HepG2 (cell line): ENCODE measurements at regions not wholly inside any gene's neighbourhood (a gene's known extent, or its start where the extent isn't known, plus 50 kb on each side); places are given as distances from the start of the nearest gene placed in this dataset.
A peak's percentile ranks its signal among the peaks of the same experiment; 100 is the strongest.

Experiments
- ATAC-seq: fragments of 200-7000 bp; cut with Tn5 transposase; 3 replicates; pipeline ENCODE4 v1.9.1; 2020; ENCODE audit warnings: mild to moderate bottlenecking, moderate library complexity
- BruUV-seq: library from RNA; stranded (reverse); fragments of 400-500 nt; replicated peaks from 2 replicates; lab custom pipeline; 2021; lab: Mats Ljungman, UMichigan
- CTCF ChIA-PET: fragments of 300-600 bp; formaldehyde crosslinking; extraction: SDS; loops from one replicate; lab custom pipeline; 2021; ENCODE audit warnings: low total read pairs, inconsistent platforms, low intra/inter-chr PET ratio; lab: Yijun Ruan, JAX
- POLR2A ChIA-PET: fragments of 350-600 bp; sonication (Branson Sonifier 250); formaldehyde crosslinking; loops from one replicate; lab custom pipeline; 2020; ENCODE audit warnings: antibody characterized with exemption, inconsistent platforms; lab: Yijun Ruan, JAX
- DNase-seq: peaks from one replicate; pipeline ENCODE4 v3.0.0-alpha.2; 2015; ENCODE audit warnings: low spot score
- FAIRE-seq: peaks from 3 replicates; lab custom pipeline; 2011; peaks lifted over from hg19 to GRCh38; lab: Jason Lieb, UNC
- H2AFZ ChIP-seq: one replicate; pipeline ENCODE4 v1.6.1; 2011; ENCODE audit warnings: low read length, inconsistent platforms
- H3K27ac ChIP-seq: fragments of 300-600 bp; 3 replicates; pipeline ENCODE4 v1.8.0; 2011; ENCODE audit warnings: mixed run types, mild to moderate bottlenecking, mixed read lengths, low read length, inconsistent platforms; ENCODE audit not compliant: insufficient read depth; ENCODE audit errors: extremely low read length
- H3K27me3 ChIP-seq, 2 experiments: fragments of 200-600 bp in 1 of 2; 2 replicates in 1 of 2; 3 replicates in 1 of 2; pipeline versions ENCODE4 v1.6.0 to v1.8.0; 2011; ENCODE audit warnings: low read length in 2 of 2, mild to moderate bottlenecking in 2 of 2, moderate library complexity in 2 of 2, inconsistent platforms in 1 of 2; ENCODE audit not compliant: insufficient read depth in 2 of 2, control insufficient read depth in 1 of 2
- H3K36me3 ChIP-seq, 2 experiments: fragments of 200-600 bp in 1 of 2; replicated peaks in 1 of 2; 2 replicates in 1 of 2; 3 replicates in 1 of 2; pipeline versions ENCODE4 v1.5.1 to v1.8.0; 2011; ENCODE audit warnings: low read length in 2 of 2, inconsistent platforms in 1 of 2; ENCODE audit not compliant: insufficient read depth in 2 of 2, control insufficient read depth in 1 of 2
- H3K4me1 ChIP-seq: 2 replicates; pipeline ENCODE4 v1.5.1; 2012; ENCODE audit warnings: low read length, inconsistent platforms; ENCODE audit not compliant: insufficient read depth
- H3K4me2 ChIP-seq: 2 replicates; pipeline ENCODE4 v1.6.0; 2011; ENCODE audit warnings: low read depth, low read length, inconsistent platforms
- H3K4me3 ChIP-seq, 3 experiments: fragments of 200-600 bp in 1 of 3; sonication (generic), shearing (Covaris generic) in 1 of 3; replicated peaks in 1 of 3; 2 replicates each; pipeline ENCODE4 v1.5.1; 2011 to 2016; ENCODE audit warnings: low read length in 3 of 3, inconsistent platforms in 2 of 3, low read depth in 2 of 3, mild to moderate bottlenecking in 2 of 3, control low read depth in 1 of 3, mixed read lengths in 1 of 3; ENCODE audit not compliant: insufficient read depth in 1 of 3
- H3K79me2 ChIP-seq: one replicate; pipeline ENCODE4 v1.6.1; 2011; ENCODE audit warnings: low read length, inconsistent platforms; ENCODE audit not compliant: insufficient read depth
- H3K9ac ChIP-seq: 2 replicates; pipeline ENCODE4 v1.6.0; 2011; ENCODE audit warnings: mild to moderate bottlenecking, low read depth, low read length, inconsistent platforms; ENCODE audit not compliant: insufficient read depth
- H3K9me3 ChIP-seq: 2 replicates; pipeline ENCODE4 v1.5.1; 2012; ENCODE audit warnings: mild to moderate bottlenecking, low read length
- H4K20me1 ChIP-seq: 2 replicates; pipeline ENCODE4 v1.6.0; 2011; ENCODE audit warnings: inconsistent platforms, mild to moderate bottlenecking, low read length, moderate library complexity; ENCODE audit not compliant: insufficient read depth
- BRF2 ChIP-seq: sonication (generic); formaldehyde crosslinking; IDR thresholded peaks from 2 replicates; pipeline ENCODE4 v1.8.1; 2022; ENCODE audit warnings: mild to moderate bottlenecking, missing genetic modification reagents
- CBX5 ChIP-seq: sonication (generic); formaldehyde crosslinking; IDR thresholded peaks from 2 replicates; pipeline ENCODE4 v1.4.0; 2020; ENCODE audit warnings: missing genetic modification reagents, borderline replicate concordance
- CSRNP1 ChIP-seq: sonication (generic); formaldehyde crosslinking; IDR thresholded peaks from 2 replicates; pipeline ENCODE4 v1.8.1; 2023; ENCODE audit warnings: mild to moderate bottlenecking, missing genetic modification reagents
- GATA4 ChIP-seq: sonication (generic); IDR thresholded peaks from 2 replicates; pipeline ENCODE4 v1.6.1; 2016; ENCODE audit warnings: antibody characterized with exemption, low read depth, borderline replicate concordance
- MED1 ChIP-seq: sonication (generic); formaldehyde crosslinking; IDR thresholded peaks from 2 replicates; pipeline ENCODE4 v1.4.0; 2020; ENCODE audit warnings: missing genetic modification reagents
- MEIS2 ChIP-seq: sonication (generic); formaldehyde crosslinking; IDR thresholded peaks from 2 replicates; pipeline ENCODE4 v1.9.0; 2021; ENCODE audit warnings: mild to moderate bottlenecking, missing genetic modification reagents
- MIER2 ChIP-seq: IDR thresholded peaks from 2 replicates; pipeline ENCODE4 v1.6.1; 2016; ENCODE audit warnings: missing biosample characterization, missing genetic modification reagents
- MNT ChIP-seq: fragments of 450-650 bp; IDR thresholded peaks from 2 replicates; pipeline ENCODE4 v1.6.1; 2016
- ZBTB37 ChIP-seq: sonication (generic); formaldehyde crosslinking; IDR thresholded peaks from 2 replicates; pipeline ENCODE4 v1.4.0; 2020; ENCODE audit warnings: mild to moderate bottlenecking, missing genetic modification reagents
- ZNF317 ChIP-seq: sonication (generic); formaldehyde crosslinking; IDR thresholded peaks from 2 replicates; pipeline ENCODE4 v1.5.0; 2020; ENCODE audit warnings: mild to moderate bottlenecking, missing genetic modification reagents
- ZNF337 ChIP-seq: sonication (generic); formaldehyde crosslinking; IDR thresholded peaks from 2 replicates; pipeline ENCODE4 v1.5.1; 2020; ENCODE audit warnings: missing genetic modification reagents, low read depth, mild to moderate bottlenecking, borderline replicate concordance
- ZNF343 ChIP-seq: sonication (generic); formaldehyde crosslinking; IDR thresholded peaks from 2 replicates; pipeline ENCODE4 v1.4.0; 2020; ENCODE audit warnings: mild to moderate bottlenecking, missing genetic modification reagents
- ZNF563 ChIP-seq: sonication (generic); formaldehyde crosslinking; IDR thresholded peaks from 2 replicates; pipeline ENCODE4 v1.8.0; 2022; ENCODE audit warnings: mild to moderate bottlenecking, moderate library complexity, missing genetic modification reagents
- ZNF773 ChIP-seq: sonication (generic); formaldehyde crosslinking; IDR thresholded peaks from 2 replicates; pipeline ENCODE4 v1.4.0; 2020; ENCODE audit warnings: missing genetic modification reagents, borderline replicate concordance
- ZNF850 ChIP-seq: sonication (generic); formaldehyde crosslinking; conservative IDR thresholded peaks from 2 replicates; pipeline ENCODE4 v1.9.0; 2021; ENCODE audit warnings: mild to moderate bottlenecking, missing genetic modification reagents
- WGBS: methylation state at CpG from one replicate; pipeline ENCODE4 v1.1.6; 2017; ENCODE audit warnings: low lambda C conversion rate; 5-methylcytosine and 5-hydroxymethylcytosine counted together
- in situ Hi-C: cut with HindIII; loops from 2 replicates; pipeline ENCODE4 v1.10.0; 2017; ENCODE audit warnings: low pct_unique_long_range_greater_than_20kb; ENCODE audit not compliant: extremely low pct_ligation_motif_present
- intact Hi-C: fragments of 100-400 bp; cut with micrococcal nuclease; formaldehyde crosslinking; loops from one replicate; pipeline ENCODE4 v1.10.0; 2022; ENCODE audit not compliant: unreplicated experiment
- TF ChIP-seq, protein P1 (sequence below): sonication (generic); formaldehyde crosslinking; conservative IDR thresholded peaks from 2 replicates; pipeline ENCODE4 v1.4.0; 2020; ENCODE audit warnings: mild to moderate bottlenecking, missing genetic modification reagents, moderate library complexity

DNA sequence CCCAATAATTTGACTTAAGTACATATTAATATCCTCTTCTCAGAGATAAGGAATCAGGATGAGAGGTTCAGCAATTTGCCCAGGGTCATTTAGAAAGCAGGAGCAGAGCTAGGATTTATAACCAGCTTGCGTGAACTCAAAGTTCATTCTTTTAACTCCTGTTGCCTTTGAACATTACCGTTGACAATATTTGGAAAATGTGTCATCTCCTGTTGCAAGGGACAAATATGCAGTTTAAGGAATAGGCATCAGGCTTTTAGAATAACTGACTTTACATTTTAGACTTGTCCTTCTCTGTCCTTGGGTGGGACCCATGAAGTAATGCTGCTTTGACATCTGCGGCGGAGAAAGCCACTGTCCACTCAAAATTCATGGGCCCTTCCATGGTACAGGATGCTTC, 252.2 kb upstream of the RGMA start:
- in situ Hi-C loops = loop anchor here (25.0 kb wide), 1 partner anchor 254 kb away; the partner anchor contains the start of gene RGMA
- CTCF ChIA-PET = no interaction called here
- TF ChIP-seq ZNF850 = no peak
- TF ChIP-seq ZNF563 (CRISPR knock-in tag) = no peak
- no peak for TF ChIP-seq ZNF343
- TF ChIP-seq, protein P1, sequence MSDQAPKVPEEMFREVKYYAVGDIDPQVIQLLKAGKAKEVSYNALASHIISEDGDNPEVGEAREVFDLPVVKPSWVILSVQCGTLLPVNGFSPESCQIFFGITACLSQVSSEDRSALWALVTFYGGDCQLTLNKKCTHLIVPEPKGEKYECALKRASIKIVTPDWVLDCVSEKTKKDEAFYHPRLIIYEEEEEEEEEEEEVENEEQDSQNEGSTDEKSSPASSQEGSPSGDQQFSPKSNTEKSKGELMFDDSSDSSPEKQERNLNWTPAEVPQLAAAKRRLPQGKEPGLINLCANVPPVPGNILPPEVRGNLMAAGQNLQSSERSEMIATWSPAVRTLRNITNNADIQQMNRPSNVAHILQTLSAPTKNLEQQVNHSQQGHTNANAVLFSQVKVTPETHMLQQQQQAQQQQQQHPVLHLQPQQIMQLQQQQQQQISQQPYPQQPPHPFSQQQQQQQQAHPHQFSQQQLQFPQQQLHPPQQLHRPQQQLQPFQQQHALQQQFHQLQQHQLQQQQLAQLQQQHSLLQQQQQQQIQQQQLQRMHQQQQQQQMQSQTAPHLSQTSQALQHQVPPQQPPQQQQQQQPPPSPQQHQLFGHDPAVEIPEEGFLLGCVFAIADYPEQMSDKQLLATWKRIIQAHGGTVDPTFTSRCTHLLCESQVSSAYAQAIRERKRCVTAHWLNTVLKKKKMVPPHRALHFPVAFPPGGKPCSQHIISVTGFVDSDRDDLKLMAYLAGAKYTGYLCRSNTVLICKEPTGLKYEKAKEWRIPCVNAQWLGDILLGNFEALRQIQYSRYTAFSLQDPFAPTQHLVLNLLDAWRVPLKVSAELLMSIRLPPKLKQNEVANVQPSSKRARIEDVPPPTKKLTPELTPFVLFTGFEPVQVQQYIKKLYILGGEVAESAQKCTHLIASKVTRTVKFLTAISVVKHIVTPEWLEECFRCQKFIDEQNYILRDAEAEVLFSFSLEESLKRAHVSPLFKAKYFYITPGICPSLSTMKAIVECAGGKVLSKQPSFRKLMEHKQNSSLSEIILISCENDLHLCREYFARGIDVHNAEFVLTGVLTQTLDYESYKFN = peak; percentile 94
- TF ChIP-seq ZBTB37 (CRISPR knock-in tag) = no peak
- no peak for TF ChIP-seq CSRNP1 (CRISPR knock-in tag)
- TF ChIP-seq ZNF317 (CRISPR knock-in tag) = no peak
- peak; percentile 91 for TF ChIP-seq MED1 (CRISPR knock-in tag)
- no peak for TF ChIP-seq BRF2
- 0 out of 2 replicates have a peak, but pooled peaks have one; percentile 22 for TF ChIP-seq MEIS2 (CRISPR knock-in tag)
- no peak for TF ChIP-seq MIER2 (CRISPR knock-in tag)
- no peak for TF ChIP-seq CBX5 (CRISPR knock-in tag)
- no peak for TF ChIP-seq MNT
- no peak for TF ChIP-seq ZNF337 (CRISPR knock-in tag)
- TF ChIP-seq ZNF773 (CRISPR knock-in tag) = no peak
- TF ChIP-seq GATA4 = peak; percentile 77; the same call in 1 of the 2 replicates

More for the DNA sequence above, 252.2 kb upstream of the RGMA start:
- BruUV-seq = no TSS peak
- H3K4me2 ChIP-seq = peak overlapping the region; percentile 36
- peak overlapping the region; percentile 48 for H3K27ac ChIP-seq
- H3K9ac ChIP-seq = no peak overlapping the region
- H3K9me3 ChIP-seq = no peaks in the 10 kb centered on the region
- peaks cover 28% of the 10 kb centered on the region for H3K4me1 ChIP-seq
- no peaks in the 10 kb centered on the region for H3K36me3 ChIP-seq
- FAIRE-seq (peak; percentile 62), ATAC-seq (peak; percentile 93), DNase-seq (peak; percentile 95)
- POLR2A ChIA-PET = interaction anchor here (0.8 to 2.6 kb wide), 2 partner anchors 19 to 26 kb away, joined by 3 to 11 read pairs; no protein-coding TSS in a partner anchor
- 0% methylated on average over 2 of the region's 4 CpGs for WGBS
- no peak overlapping the region for H2AFZ ChIP-seq
- no peaks in the 10 kb centered on the region for H3K79me2 ChIP-seq
- no peak overlapping the region for H3K4me3 ChIP-seq
- intact Hi-C loops = loop anchor here (2.0 kb wide), 1 partner anchor 18 kb away; no protein-coding TSS in a partner anchor
- H3K27me3 ChIP-seq = no peaks in the 10 kb centered on the region
- H4K20me1 ChIP-seq = no peaks in the 10 kb centered on the region
